ENCODE measurements at regions not wholly inside any gene's neighbourhood (a gene's known extent, or its start where the extent isn't known, plus 50 kb on each side); places are given as distances from the start of the nearest gene placed in this dataset.

- no peak for TF ChIP-seq CTCF (conservative IDR thresholded peaks at IDR 0.05; ENCODE audit: low read depth, low read length)
- TF ChIP-seq EZH2 (IDR thresholded peaks at IDR 0.05; ENCODE audit: borderline replicate concordance, low read depth, low read length, poor library complexity, severe bottlenecking): no peak
Measured at GRCh38 chr3:161641287-161641686, 144.7 kb downstream of the OTOL1 start.

Data from A673 (cell line).